HT-29 (cell line): ENCODE measurements at regions not wholly inside any gene's neighbourhood (a gene's known extent, or its start where the extent isn't known, plus 50 kb on each side); places are given as distances from the start of the nearest gene placed in this dataset.
A peak's percentile ranks its signal among the peaks of the same experiment; 100 is the strongest.

Experiments
- DNase-seq: peaks from one replicate; pipeline ENCODE4 v3.0.0-alpha.2; 2015; ENCODE audit warnings: low spot score

- DNase-seq = no peak
Measured at GRCh38 chr18:76255070-76255683, 239.9 kb downstream of the ZNF516 start.

DNA sequence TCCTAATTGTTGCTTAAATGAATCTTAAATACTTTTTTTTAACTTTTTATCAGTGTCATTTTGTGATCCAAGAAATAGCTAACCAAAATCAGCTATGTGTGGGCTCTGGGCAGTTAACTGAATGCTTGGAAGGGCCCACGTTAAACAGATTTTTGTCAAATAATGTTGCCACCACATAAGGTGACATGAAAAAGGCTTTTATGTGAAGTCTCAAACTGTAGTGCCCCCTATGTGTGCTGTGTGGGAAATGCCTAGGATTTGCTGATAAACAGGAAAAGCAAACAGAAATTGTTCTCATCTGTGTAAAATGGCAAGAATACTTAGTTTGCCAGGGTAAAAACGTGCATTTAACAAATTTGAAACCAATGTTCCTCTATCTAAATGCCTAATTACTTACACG lies 242.2 kb downstream of the ZNF516 start:
- DNase-seq = peak; percentile 4

DNA sequence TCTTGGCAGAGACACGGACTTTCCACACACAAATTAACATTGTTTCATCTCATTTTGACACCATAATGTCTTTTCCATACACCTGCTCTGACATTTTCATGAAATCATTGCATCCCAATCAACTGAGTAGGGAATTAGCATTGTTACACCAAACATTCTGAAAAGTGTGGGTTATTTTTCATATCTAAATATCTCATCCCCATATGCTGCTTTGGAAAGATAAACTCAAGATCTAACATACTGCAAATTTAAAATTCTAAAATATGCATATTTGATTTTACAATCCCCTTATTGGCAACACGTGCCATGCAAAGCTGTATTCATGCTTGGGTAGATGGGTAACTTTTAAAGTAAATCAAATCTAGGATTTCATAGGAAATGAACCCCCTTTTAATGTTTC lies 242.9 kb downstream of the ZNF516 start:
- DNase-seq = no peak

- no peak for DNase-seq
Measured at GRCh38 chr18:76251691-76252090, 243.4 kb downstream of the ZNF516 start.

- DNase-seq = no peak
Measured at GRCh38 chr18:76246590-76246989, 248.5 kb downstream of the ZNF516 start.

DNA sequence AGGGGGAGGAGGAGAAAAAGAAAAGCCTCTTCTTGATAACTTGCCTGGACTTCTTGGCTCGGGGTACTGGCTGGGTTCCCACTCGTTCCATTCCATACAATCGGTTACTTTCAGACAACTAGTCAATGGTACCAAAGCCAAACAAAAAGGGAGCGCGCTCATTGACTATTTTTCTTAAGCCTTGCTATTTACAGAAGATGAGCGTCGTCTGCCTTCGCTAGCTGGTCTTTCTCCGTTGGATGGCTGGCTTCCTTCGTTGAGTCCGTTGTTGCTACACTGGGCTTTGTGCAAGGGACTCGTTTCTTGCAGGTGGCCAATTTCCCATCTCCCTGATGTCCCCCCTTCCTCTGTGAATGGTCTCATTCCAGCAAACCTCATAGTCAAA lies 260.4 kb downstream of the ZNF516 start:
- no peak for DNase-seq

- DNase-seq = no peak
Measured at GRCh38 chr18:76233876-76234675, 261.0 kb downstream of the ZNF516 start.

- DNase-seq = no peak
Measured at GRCh38 chr18:76233406-76233805, 261.6 kb downstream of the ZNF516 start.

- no peak for DNase-seq
Measured at GRCh38 chr18:76232779-76233178, 262.3 kb downstream of the ZNF516 start.

DNA sequence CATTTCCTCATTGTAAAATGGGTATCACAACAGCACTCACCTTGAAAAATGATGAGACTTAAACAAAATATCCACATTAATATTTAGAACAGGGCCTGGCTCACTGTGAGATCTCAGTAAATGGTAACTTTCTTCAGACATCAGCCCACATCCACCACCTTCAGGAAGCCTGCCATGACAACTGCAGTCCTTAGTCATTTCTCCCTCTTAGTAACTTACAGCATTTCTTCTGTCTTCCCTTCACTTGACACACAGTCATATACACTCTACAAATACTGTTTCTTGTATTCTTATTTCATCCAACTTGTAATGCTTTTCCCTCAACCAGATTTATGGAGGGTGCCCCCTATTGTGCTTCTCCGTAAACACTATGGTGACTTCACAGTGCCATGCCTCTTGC lies 263.0 kb downstream of the ZNF516 start:
- no peak for DNase-seq

DNA sequence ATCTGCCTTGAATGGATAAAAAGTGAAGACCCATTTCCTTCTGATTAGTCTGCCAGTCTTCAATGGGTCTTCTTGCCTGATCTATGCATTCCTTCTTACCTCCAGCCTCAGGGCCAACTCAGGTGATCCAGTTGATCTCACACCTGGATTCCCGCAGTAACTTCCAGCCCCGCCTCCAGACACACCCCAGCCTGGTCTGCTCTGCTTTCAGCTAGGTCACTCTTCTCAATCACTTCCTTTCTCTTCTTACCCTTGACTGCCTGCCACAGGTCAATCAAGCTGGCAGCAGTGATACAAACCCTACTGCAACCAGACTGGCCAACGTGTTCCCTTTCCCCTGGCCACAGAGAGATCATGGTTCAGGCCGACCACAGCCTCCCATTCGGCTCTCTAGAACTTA lies 263.6 kb downstream of the ZNF516 start:
- DNase-seq = no peak

- no peak for DNase-seq
Measured at GRCh38 chr18:76230791-76231190, 264.3 kb downstream of the ZNF516 start.

GRCh38 chr18:76228716-76229115 lies 266.3 kb downstream of the ZNF516 start:
- no peak for DNase-seq

GRCh38 chr18:76227759-76228158 lies 267.3 kb downstream of the ZNF516 start:
- DNase-seq = no peak

GRCh38 chr18:76223403-76223802 lies 271.6 kb downstream of the ZNF516 start:
- no peak for DNase-seq

DNA sequence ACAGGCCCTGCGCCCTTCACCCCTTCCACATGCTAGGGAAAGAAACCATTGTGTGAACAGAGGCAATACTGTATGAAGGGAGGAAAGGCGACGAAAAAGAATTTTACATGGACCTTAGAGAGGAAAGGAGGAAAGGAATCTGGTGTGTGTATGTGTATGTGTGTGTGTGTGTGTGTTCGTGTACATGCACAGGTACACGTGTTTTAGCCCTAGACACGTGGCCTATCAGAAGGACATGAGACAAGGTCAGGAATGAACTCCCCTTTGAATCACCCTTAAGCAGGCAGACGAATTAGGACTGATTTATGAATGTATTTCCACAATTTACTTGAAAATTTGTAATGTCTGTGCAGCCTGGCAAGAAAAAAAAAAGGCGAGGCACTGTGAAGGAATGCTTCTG lies 276.0 kb downstream of the ZNF516 start:
- no peak for DNase-seq

- no peak for DNase-seq
Measured at GRCh38 chr18:76216096-76216495, 278.9 kb downstream of the ZNF516 start.

DNA sequence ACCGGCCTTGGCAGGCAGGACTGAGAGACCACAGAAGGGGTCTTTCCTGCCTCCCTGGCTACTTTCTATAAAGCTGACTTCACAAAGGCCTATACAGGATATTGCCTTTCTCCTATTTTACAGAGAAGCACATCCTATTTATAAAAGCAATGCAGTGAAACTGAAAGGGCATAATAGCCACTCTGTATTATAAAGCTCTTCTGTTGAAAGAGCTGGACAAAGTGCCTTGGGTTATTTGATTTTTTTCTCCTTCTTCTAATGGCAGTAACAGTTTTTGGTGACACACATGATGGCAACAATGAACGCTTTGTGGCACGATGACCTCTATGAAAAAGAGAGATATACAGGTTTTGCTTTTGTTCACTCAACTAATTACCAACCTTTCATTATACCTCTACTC lies 281.1 kb downstream of the ZNF516 start:
- no peak for DNase-seq

DNA sequence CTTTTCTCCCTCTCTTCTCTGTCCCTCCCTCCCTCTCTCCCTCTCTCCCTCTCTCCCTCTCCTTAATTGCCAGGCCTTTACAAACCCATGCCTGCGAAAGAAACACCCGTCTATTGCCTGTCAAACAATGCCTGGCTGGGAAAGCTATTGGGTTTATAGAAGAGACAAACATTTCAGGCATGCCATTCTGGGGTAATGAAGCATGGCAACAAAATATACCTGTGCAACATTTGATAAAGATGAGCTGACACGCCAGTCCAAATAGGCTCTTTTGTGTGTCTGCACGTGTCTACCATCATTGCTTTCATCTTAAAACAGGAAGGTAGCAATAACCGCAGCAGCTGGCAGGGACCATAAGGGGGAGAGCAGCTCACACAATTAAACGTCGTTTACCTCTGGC lies 282.1 kb downstream of the ZNF516 start:
- DNase-seq = no peak

- no peak for DNase-seq
Measured at GRCh38 chr18:76209597-76209996, 285.4 kb downstream of the ZNF516 start.

- DNase-seq = no peak
Measured at GRCh38 chr18:76208678-76209306, 286.2 kb downstream of the ZNF516 start.

DNA sequence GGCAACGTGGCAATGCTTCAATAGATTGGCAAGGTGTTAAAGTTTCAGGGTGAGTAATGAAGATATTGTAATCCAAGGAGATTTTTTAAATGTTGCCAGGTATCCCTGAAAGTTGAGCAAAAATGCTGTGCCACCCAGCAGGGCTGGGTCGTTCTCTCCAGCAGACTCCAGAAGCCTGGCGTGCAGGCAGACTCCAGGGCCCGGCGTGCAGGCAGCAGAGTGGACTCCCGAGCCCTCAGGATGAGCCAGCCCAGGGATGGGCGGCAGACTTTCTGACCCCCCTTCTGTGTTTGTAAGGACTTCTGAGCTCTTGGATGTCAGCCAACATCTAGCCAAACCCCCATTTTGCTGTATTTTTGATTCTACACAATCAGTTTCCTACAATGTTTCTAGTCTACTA lies 289.1 kb downstream of the ZNF516 start:
- DNase-seq = no peak

DNA sequence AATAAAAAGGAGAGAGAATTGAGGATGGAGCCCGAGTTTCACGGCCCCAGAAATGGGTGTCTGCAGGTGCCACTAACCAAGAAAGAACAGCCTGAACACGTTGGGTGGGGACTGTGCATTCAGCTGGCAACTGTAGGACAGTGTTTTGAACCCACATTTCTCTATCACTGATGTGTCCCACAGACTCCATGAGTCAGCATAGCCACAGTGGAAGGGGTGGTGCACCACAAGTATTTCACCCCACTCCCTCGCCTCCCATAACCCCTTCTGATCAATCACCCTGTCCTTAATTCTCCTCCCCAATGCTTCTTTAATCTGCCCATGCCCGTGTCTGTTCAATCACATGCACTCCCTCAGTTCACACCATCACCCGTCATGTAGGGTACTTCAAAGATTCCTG lies 291.5 kb downstream of the ZNF516 start:
- DNase-seq = no peak
